HG02678 (cell line): ENCODE measurements at regions not wholly inside any gene's neighbourhood (a gene's known extent, or its start where the extent isn't known, plus 50 kb on each side); places are given as distances from the start of the nearest gene placed in this dataset.

ENCODE experiments used
- ATAC-seq: cut with Tn5 transposase; IDR thresholded peaks from one replicate; pipeline ENCODE4 v1.9.1; 2021; ENCODE audit warnings: mild to moderate bottlenecking, moderate library complexity; ENCODE audit not compliant: unreplicated experiment

GRCh38 chr6:140871911-140872310 is 1260.8 kb upstream of the GJE1 start:
- no peak for ATAC-seq

GRCh38 chr6:140867336-140867735 is 1265.4 kb upstream of the GJE1 start:
- ATAC-seq, result no peak

GRCh38 chr6:140858381-140858971 is 1274.2 kb upstream of the GJE1 start:
- ATAC-seq, result no peak

GRCh38 chr6:140857739-140858380 is 1274.9 kb upstream of the GJE1 start:
- no peak for ATAC-seq

GRCh38 chr6:140855520-140855919 is 1277.2 kb upstream of the GJE1 start:
- no peak for ATAC-seq

GRCh38 chr6:140854318-140854717 is 1278.4 kb upstream of the GJE1 start:
- no peak for ATAC-seq

GRCh38 chr6:140850438-140850837 is 1282.3 kb upstream of the GJE1 start:
- no peak for ATAC-seq

- ATAC-seq, result no peak
Observed at GRCh38 chr6:140849456-140849855, 1283.3 kb upstream of the GJE1 start.

GRCh38 chr6:140847262-140847645 is 1285.5 kb upstream of the GJE1 start:
- no peak for ATAC-seq

- ATAC-seq, result no peak
Observed at GRCh38 chr6:140846503-140847261, 1286.0 kb upstream of the GJE1 start.

GRCh38 chr6:140845701-140846100 is 1287.0 kb upstream of the GJE1 start:
- no peak for ATAC-seq

GRCh38 chr6:140844167-140844566 is 1288.6 kb upstream of the GJE1 start:
- no peak for ATAC-seq

- ATAC-seq, result no peak
Observed at GRCh38 chr6:140833408-140833807, 1299.3 kb upstream of the GJE1 start.

GRCh38 chr6:140830666-140831065 is 1302.1 kb upstream of the GJE1 start:
- no peak for ATAC-seq

GRCh38 chr6:140828856-140829255 is 1303.9 kb upstream of the GJE1 start:
- no peak for ATAC-seq

- ATAC-seq, result no peak
Observed at GRCh38 chr6:140827593-140827992, 1305.1 kb upstream of the GJE1 start.

GRCh38 chr6:140825731-140826130 is 1307.0 kb upstream of the GJE1 start:
- ATAC-seq, result no peak

- no peak for ATAC-seq
Observed at GRCh38 chr6:140824595-140824994, 1308.1 kb upstream of the GJE1 start.

- no peak for ATAC-seq
Observed at GRCh38 chr6:140821196-140821595, 1311.5 kb upstream of the GJE1 start.

GRCh38 chr6:140817176-140817575 is 1315.5 kb upstream of the GJE1 start:
- no peak for ATAC-seq

- no peak for ATAC-seq
Observed at GRCh38 chr6:140816681-140817080, 1316.0 kb upstream of the GJE1 start.

GRCh38 chr6:140812636-140813035 is 1320.1 kb upstream of the GJE1 start:
- no peak for ATAC-seq
